ENCODE measurements at regions not wholly inside any gene's neighbourhood (a gene's known extent, or its start where the extent isn't known, plus 50 kb on each side); places are given as distances from the start of the nearest gene placed in this dataset.
A peak's percentile ranks its signal among the peaks of the same experiment; 100 is the strongest.

GRCh38 chrX:151821226-151821625 is 86.7 kb downstream of the CNGA2 start:
- intact Hi-C loops (cut with DNase I) = loop anchor here in 1 of 10 donors (10.0 kb wide), 1 partner anchor 814 kb away; the partner anchor contains the start of gene GABRQ
- Histone ChIP-seq H3K27ac (no peak overlapping the region), H3K27me3 (peaks cover 0 to 5% (median 0%) of the 10 kb centered on the region in 7 donors), H3K36me3 (no peaks in the 10 kb centered on the region), H3K4me1 (peaks cover 0 to 6% (median 0%) of the 10 kb centered on the region in 9 donors), H3K9me3 (no peaks in the 10 kb centered on the region), H3K4me3 (no peak overlapping the region)
- ATAC-seq = no peak
- no peak for DNase-seq
- WGBS, 2 donors = 91 to 97% methylated on average over 10 of the region's 10 CpGs
- no peak for TF ChIP-seq CTCF (IDR thresholded peaks at IDR 0.05)

- H3K4me3 ChIP-seq = no peak overlapping the region
- no peaks in the 10 kb centered on the region for H3K36me3 ChIP-seq
- H3K9me3 ChIP-seq = no peaks in the 10 kb centered on the region
- H3K27me3 ChIP-seq = no peaks in the 10 kb centered on the region
- H3K4me1 ChIP-seq = peaks cover 0 to 6% (median 0%) of the 10 kb centered on the region in 9 donors
- no peak for ATAC-seq
- TF ChIP-seq CTCF (IDR thresholded peaks at IDR 0.05) = no peak
- no peak for DNase-seq
- no peak overlapping the region for H3K27ac ChIP-seq
- intact Hi-C loops (cut with DNase I) = loop anchor here in 1 of 10 donors (10.0 kb wide), 1 partner anchor 810 kb away; the partner anchor contains the start of gene GABRQ
- WGBS, 2 donors = 74 to 82% methylated on average over 3 of the region's 3 CpGs
These were observed 87.7 kb upstream of the MAGEA4 start for GRCh38 chrX:151825007-151825406.

- peak in 5 of 9 donors; percentile 13 to 33 (median 24) for TF ChIP-seq CTCF (IDR thresholded peaks at IDR 0.05)
- intact Hi-C loops (cut with DNase I) = loop anchor here in 1 of 10 donors (10.0 kb wide), 1 partner anchor 809 kb away; the partner anchor contains the start of gene GABRQ
- DNase-seq = no peak
These were observed 86.7 kb upstream of the MAGEA4 start for GRCh38 chrX:151825925-151826485.

GRCh38 chrX:151828439-151829080 is 84.1 kb upstream of the MAGEA4 start:
- H3K4me1 ChIP-seq = peaks cover 0 to 6% (median 0%) of the 10 kb centered on the region in 9 donors
- H3K4me3 ChIP-seq = no peak overlapping the region
- no peaks in the 10 kb centered on the region for H3K9me3 ChIP-seq
- no peaks in the 10 kb centered on the region for H3K27me3 ChIP-seq
- intact Hi-C loops (cut with DNase I) = loop anchor here in 1 of 10 donors (10.0 kb wide), 1 partner anchor 806 kb away; the partner anchor contains the start of gene GABRQ
- DNase-seq (no peak), ATAC-seq (no peak)
- no peaks in the 10 kb centered on the region for H3K36me3 ChIP-seq
- H3K27ac ChIP-seq = no peak overlapping the region
- whole genome bisulfite sequencing, 2 donors = 88 to 89% methylated on average over 2 of the region's 2 CpGs
- TF ChIP-seq CTCF (IDR thresholded peaks at IDR 0.05) = no peak

More at GRCh38 chrX:151825925-151826485, 86.7 kb upstream of the MAGEA4 start:
- H3K4me3 ChIP-seq = no peak overlapping the region
- H3K4me1 ChIP-seq = peaks cover 0 to 6% (median 0%) of the 10 kb centered on the region in 9 donors
- ATAC-seq = peak in 6 of 8 donors; percentile 20 to 77 (median 40)
- H3K36me3 ChIP-seq = no peaks in the 10 kb centered on the region
- no peak overlapping the region for H3K27ac ChIP-seq
- WGBS, 2 donors = 56 to 67% methylated on average over 4 of the region's 4 CpGs
- H3K27me3 ChIP-seq = no peaks in the 10 kb centered on the region
- no peaks in the 10 kb centered on the region for H3K9me3 ChIP-seq
